Epithelial cell of esophagus (primary cell): ENCODE measurements at regions not wholly inside any gene's neighbourhood (a gene's known extent, or its start where the extent isn't known, plus 50 kb on each side); places are given as distances from the start of the nearest gene placed in this dataset.

Source experiments
- DNase-seq: peaks from one replicate; pipeline ENCODE4 v3.0.0; 2010; ENCODE audit warnings: low read depth
- H3K4me3 ChIP-seq: 2 replicates; pipeline ENCODE4 v1.5.1; 2011; ENCODE audit warnings: mild to moderate bottlenecking, low read length, control low read depth
- TF ChIP-seq, protein P1 (sequence below): IDR thresholded peaks from 2 replicates; pipeline ENCODE4 v1.5.1; 2011; ENCODE audit warnings: low read depth, mild to moderate bottlenecking, low read length, control low read depth, inconsistent platforms; ENCODE audit not compliant: insufficient read depth; ENCODE audit errors: missing control alignments

GRCh38 chr5:3036041-3036788 lies 284.7 kb upstream of the IRX2 start:
- DNase-seq, result no peak
- no peak overlapping the region for H3K4me3 ChIP-seq
- TF ChIP-seq, protein P1, sequence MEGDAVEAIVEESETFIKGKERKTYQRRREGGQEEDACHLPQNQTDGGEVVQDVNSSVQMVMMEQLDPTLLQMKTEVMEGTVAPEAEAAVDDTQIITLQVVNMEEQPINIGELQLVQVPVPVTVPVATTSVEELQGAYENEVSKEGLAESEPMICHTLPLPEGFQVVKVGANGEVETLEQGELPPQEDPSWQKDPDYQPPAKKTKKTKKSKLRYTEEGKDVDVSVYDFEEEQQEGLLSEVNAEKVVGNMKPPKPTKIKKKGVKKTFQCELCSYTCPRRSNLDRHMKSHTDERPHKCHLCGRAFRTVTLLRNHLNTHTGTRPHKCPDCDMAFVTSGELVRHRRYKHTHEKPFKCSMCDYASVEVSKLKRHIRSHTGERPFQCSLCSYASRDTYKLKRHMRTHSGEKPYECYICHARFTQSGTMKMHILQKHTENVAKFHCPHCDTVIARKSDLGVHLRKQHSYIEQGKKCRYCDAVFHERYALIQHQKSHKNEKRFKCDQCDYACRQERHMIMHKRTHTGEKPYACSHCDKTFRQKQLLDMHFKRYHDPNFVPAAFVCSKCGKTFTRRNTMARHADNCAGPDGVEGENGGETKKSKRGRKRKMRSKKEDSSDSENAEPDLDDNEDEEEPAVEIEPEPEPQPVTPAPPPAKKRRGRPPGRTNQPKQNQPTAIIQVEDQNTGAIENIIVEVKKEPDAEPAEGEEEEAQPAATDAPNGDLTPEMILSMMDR, result no peak

DNA sequence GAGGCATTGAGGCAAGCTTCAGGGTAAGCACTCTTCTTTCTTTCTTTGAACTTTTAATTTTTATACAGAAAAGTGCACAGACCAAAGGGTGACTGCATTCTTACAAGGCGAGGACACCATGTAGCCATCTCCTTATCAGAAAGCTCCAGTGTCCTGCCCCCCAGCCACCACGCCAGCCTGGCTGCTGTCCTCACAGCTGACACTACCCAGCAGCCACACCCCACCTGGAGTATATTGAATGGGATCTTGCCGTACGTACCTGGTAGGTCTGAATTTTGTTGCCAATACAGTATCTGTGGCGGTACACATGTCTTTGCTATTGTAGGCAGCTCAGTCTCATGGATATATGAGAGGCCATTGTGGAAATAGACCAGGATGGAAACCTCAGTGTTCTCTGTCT lies 284.0 kb upstream of the IRX2 start:
- TF ChIP-seq, protein P1, result no peak
- no peak overlapping the region for H3K4me3 ChIP-seq
- DNase-seq, result no peak

- H3K4me3 ChIP-seq, result no peak overlapping the region
- TF ChIP-seq, protein P1, result no peak
- DNase-seq, result no peak
Measured at GRCh38 chr5:3034881-3035280, 283.4 kb upstream of the IRX2 start.

DNA sequence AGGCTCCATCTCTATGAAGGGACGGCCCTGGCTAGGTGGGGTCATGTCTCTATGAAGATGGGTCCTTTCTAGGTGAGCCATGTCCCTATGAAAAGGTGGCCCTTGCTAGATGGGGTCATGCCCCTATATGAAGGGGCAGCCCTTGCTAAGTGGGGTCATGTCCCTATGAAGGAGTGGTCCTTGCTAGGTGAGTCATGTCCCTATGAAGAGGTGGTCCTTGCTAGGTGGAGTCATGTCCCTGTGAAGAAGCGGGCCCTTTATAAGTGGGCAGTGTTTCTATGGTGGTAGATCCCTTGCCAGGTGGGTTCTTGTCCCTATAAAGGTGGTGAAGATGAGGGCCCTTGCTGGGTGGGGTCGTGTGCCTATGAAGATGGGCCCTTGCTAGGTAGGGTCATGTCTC lies 283.0 kb upstream of the IRX2 start:
- no peak overlapping the region for H3K4me3 ChIP-seq
- TF ChIP-seq, protein P1, result no peak
- DNase-seq, result no peak

DNA sequence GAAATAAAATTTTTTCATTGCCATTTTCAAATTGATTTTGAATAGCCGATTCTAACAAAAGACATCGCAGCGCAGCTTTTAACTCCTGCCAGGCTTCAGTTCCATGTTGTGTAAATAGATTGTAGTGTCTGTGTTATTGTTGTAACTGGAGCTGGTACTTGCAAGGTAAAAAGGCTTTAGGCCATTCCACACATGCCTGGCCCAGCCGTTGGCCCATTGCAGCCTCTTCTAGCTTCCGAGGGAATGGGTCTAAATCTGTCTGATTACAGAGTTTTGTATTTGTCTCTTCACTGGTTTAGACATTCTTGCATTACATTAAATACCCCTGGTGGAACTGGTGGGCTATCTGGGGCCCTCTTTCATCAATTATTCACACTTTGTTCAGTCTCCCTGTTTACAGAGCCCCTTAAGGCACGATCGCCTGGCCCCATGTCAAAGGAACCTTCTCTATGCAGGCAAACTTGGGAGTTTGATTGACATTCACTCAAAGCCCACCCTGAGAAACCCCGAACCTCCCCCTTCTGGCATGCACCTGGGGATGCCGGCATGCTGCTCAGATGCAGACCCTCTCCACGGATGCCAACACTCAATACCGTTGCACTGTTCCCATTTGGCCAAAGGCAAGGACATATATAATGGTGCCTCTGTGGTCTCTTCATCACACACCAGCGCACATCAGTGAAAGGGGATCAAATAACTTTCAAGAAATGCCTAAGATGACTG lies 281.7 kb upstream of the IRX2 start:
- no peak for DNase-seq
- TF ChIP-seq, protein P1, result no peak
- H3K4me3 ChIP-seq, result no peak overlapping the region

DNA sequence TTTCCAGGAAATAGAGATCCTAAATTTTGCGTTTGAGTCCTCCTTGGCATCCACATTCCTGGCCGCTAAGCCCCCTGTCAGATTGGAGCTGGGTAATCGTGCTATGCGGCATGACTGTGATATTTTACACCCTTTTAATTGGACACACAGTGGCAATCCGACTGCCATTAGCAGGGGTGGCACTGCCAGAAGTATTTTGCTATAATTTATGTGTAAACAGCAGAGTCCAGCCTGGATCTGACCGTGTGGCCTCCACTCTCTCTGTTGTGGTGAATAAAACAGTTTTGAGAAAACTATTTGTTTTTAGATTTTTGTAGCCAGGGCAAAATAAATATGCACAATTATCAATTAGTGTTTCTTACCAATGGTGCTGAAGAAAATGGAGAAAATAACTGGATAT lies 281.0 kb upstream of the IRX2 start:
- TF ChIP-seq, protein P1, result no peak
- no peak for DNase-seq
- no peak overlapping the region for H3K4me3 ChIP-seq
